ENCODE measurements at regions not wholly inside any gene's neighbourhood (a gene's known extent, or its start where the extent isn't known, plus 50 kb on each side); places are given as distances from the start of the nearest gene placed in this dataset.

DNA sequence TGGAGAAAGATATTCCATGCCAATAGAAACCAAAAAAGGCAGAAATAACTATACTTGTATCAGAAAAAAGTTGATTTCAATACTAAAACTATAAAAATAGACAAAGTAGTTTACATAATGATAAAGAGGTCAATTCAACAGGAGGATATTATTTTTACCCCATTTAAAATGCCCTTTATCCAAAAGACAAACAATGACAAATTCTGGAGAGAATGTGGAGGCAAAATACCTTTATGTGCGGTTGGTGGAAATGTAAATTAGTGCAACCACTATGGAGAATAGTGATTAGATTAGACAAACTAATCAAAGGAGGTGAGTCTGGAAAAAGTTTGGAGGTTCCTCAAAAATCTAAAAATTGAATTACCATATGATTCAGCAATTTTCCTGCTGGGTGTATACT lies 1262.3 kb downstream of the GRIK2 start:
- TF ChIP-seq, protein P1, sequence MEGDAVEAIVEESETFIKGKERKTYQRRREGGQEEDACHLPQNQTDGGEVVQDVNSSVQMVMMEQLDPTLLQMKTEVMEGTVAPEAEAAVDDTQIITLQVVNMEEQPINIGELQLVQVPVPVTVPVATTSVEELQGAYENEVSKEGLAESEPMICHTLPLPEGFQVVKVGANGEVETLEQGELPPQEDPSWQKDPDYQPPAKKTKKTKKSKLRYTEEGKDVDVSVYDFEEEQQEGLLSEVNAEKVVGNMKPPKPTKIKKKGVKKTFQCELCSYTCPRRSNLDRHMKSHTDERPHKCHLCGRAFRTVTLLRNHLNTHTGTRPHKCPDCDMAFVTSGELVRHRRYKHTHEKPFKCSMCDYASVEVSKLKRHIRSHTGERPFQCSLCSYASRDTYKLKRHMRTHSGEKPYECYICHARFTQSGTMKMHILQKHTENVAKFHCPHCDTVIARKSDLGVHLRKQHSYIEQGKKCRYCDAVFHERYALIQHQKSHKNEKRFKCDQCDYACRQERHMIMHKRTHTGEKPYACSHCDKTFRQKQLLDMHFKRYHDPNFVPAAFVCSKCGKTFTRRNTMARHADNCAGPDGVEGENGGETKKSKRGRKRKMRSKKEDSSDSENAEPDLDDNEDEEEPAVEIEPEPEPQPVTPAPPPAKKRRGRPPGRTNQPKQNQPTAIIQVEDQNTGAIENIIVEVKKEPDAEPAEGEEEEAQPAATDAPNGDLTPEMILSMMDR (IDR thresholded peaks at IDR 0.05; ENCODE audit: extremely low read depth, missing control alignments), result no peak
- no peak for DNase-seq (ENCODE audit: low spot score)

DNA sequence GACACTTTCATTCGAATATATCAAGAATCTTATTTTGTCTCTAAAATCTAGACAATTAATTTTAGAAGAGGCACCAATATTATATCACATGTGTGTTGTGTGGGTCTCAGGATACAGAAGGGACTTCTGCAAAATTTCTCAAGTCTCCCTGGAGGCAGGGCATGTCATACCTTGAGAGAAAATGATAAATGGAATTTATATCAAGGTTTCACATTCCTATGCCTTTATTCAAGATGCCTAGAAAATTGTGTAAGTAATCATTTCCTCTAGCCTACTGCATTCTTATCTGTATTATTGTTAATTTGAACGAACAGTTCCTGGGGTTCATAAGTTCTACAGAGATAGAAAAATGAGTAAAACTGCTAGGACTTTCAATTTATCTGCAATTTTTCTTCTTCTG lies 1247.9 kb downstream of the GRIK2 start:
- DNase-seq (ENCODE audit: low spot score), result no peak

GRCh38 chr6:102631921-102632320 lies 1238.4 kb downstream of the GRIK2 start:
- DNase-seq (ENCODE audit: low spot score), result no peak
- TF ChIP-seq, protein P1 (IDR thresholded peaks at IDR 0.05; ENCODE audit: extremely low read depth, missing control alignments), result no peak

More for the DNA sequence above, 1247.9 kb downstream of the GRIK2 start:
- TF ChIP-seq, protein P1 (IDR thresholded peaks at IDR 0.05; ENCODE audit: extremely low read depth, missing control alignments), result no peak

DNA sequence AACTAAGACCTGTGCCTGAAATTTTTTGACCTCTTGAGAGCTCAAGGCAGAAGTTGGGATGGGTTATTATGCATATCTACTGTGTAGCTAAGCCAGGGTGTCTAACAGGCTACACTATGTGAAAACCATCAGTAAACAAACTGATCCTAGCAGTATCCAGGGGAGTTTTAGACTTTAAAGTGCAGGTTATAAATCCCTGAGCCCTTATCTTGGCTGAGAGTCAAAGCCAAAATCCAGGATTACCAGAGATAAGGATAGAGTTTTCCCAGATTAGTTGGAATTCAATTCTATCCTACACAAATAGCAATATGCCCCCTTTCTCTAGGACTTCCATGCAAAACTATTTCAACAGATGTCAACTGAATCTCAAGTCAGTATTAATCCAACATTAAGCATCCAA lies 1229.7 kb downstream of the GRIK2 start:
- no peak for DNase-seq (ENCODE audit: low spot score)
- TF ChIP-seq, protein P1 (IDR thresholded peaks at IDR 0.05; ENCODE audit: extremely low read depth, missing control alignments), result no peak

- DNase-seq (ENCODE audit: low spot score), result peak; percentile 2
- TF ChIP-seq, protein P1 (IDR thresholded peaks at IDR 0.05; ENCODE audit: extremely low read depth, missing control alignments), result no peak
These were observed 1226.1 kb downstream of the GRIK2 start for GRCh38 chr6:102619585-102619984.

- TF ChIP-seq, protein P1 (IDR thresholded peaks at IDR 0.05; ENCODE audit: extremely low read depth, missing control alignments), result no peak
- DNase-seq (ENCODE audit: low spot score), result no peak
These were observed 1189.1 kb downstream of the GRIK2 start for GRCh38 chr6:102582569-102582968.

GRCh38 chr6:102581378-102582124 lies 1188.0 kb downstream of the GRIK2 start:
- TF ChIP-seq, protein P1 (IDR thresholded peaks at IDR 0.05; ENCODE audit: extremely low read depth, missing control alignments), result no peak
- DNase-seq (ENCODE audit: low spot score), result no peak
